ENCODE measurements at regions not wholly inside any gene's neighbourhood (a gene's known extent, or its start where the extent isn't known, plus 50 kb on each side); places are given as distances from the start of the nearest gene placed in this dataset.

GRCh38 chr5:81839034-81839433 lies 88.1 kb upstream of the SSBP2 start:
- TF ChIP-seq, protein P1, sequence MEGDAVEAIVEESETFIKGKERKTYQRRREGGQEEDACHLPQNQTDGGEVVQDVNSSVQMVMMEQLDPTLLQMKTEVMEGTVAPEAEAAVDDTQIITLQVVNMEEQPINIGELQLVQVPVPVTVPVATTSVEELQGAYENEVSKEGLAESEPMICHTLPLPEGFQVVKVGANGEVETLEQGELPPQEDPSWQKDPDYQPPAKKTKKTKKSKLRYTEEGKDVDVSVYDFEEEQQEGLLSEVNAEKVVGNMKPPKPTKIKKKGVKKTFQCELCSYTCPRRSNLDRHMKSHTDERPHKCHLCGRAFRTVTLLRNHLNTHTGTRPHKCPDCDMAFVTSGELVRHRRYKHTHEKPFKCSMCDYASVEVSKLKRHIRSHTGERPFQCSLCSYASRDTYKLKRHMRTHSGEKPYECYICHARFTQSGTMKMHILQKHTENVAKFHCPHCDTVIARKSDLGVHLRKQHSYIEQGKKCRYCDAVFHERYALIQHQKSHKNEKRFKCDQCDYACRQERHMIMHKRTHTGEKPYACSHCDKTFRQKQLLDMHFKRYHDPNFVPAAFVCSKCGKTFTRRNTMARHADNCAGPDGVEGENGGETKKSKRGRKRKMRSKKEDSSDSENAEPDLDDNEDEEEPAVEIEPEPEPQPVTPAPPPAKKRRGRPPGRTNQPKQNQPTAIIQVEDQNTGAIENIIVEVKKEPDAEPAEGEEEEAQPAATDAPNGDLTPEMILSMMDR (IDR thresholded peaks at IDR 0.05; ENCODE audit: control extremely low read depth, extremely low read depth, low read depth, missing control alignments): no peak
- POLR2A ChIA-PET: no interaction called here
- CTCF ChIA-PET: interaction anchor here (0.6 to 5.8 kb wide), 22 partner anchors 10 to 474 kb away, joined by 3 to 27 read pairs (median 4); no protein-coding TSS in a partner anchor
- no peak for DNase-seq (ENCODE audit: extremely low spot score)

GRCh38 chr5:81838307-81838906 lies 87.5 kb upstream of the SSBP2 start:
- DNase-seq (ENCODE audit: extremely low spot score): no peak
- CTCF ChIA-PET: interaction anchor here (0.6 to 5.8 kb wide), 27 partner anchors 7 to 474 kb away, joined by 3 to 27 read pairs (median 4); no protein-coding TSS in a partner anchor
- TF ChIP-seq, protein P1 (IDR thresholded peaks at IDR 0.05; ENCODE audit: control extremely low read depth, extremely low read depth, low read depth, missing control alignments): peak; percentile 57
- POLR2A ChIA-PET: no interaction called here

GRCh38 chr5:81837667-81838306 lies 86.9 kb upstream of the SSBP2 start:
- no peak for DNase-seq (ENCODE audit: extremely low spot score)
- POLR2A ChIA-PET: no interaction called here
- TF ChIP-seq, protein P1 (IDR thresholded peaks at IDR 0.05; ENCODE audit: control extremely low read depth, extremely low read depth, low read depth, missing control alignments): no peak
- CTCF ChIA-PET: interaction anchor here (0.8 to 5.8 kb wide), 21 partner anchors 8 to 473 kb away, joined by 3 to 27 read pairs (median 5); no protein-coding TSS in a partner anchor

DNA sequence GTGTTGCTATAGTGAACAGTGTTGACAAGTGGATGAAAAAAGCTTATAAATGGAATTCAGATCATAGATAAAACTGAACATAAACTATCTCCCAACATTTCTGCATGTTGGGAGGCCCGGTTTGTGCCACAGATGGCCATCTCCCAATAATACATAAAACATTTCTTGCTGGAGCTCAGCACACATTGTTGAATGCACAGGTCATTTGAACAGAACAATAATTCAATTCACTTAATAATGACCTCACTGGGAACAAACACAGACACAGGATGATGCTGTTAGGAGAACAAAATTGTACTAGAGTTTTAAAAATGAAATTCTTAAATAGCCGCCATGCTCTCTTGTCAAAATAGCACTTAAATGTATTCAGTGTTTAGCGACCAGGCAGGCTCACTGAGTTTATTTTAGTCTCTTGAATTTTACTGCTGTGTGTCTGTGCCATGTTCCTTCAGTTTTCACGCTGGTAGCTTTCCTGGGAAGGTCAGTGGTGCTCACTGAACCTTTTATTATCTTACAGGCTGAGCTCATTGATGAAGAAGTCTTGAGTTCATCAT lies 85.0 kb upstream of the SSBP2 start:
- POLR2A ChIA-PET: no interaction called here

GRCh38 chr5:81834021-81834660 lies 83.2 kb upstream of the SSBP2 start:
- ChIA-PET CTCF (interaction anchor here (1.4 to 4.5 kb wide), 2 partner anchors 11 to 23 kb away, joined by 3 to 19 read pairs; no protein-coding TSS in a partner anchor), POLR2A (no interaction called here)
- TF ChIP-seq, protein P1 (IDR thresholded peaks at IDR 0.05; ENCODE audit: control extremely low read depth, extremely low read depth, low read depth, missing control alignments): no peak
- DNase-seq (ENCODE audit: extremely low spot score): no peak

More for the DNA sequence above, 85.0 kb upstream of the SSBP2 start:
- DNase-seq (ENCODE audit: extremely low spot score): no peak
- CTCF ChIA-PET: interaction anchor here (1.2 to 5.8 kb wide), 5 partner anchors 7 to 56 kb away, joined by 3 to 27 read pairs (median 3); no protein-coding TSS in a partner anchor
- TF ChIP-seq, protein P1 (IDR thresholded peaks at IDR 0.05; ENCODE audit: control extremely low read depth, extremely low read depth, low read depth, missing control alignments): no peak

DNA sequence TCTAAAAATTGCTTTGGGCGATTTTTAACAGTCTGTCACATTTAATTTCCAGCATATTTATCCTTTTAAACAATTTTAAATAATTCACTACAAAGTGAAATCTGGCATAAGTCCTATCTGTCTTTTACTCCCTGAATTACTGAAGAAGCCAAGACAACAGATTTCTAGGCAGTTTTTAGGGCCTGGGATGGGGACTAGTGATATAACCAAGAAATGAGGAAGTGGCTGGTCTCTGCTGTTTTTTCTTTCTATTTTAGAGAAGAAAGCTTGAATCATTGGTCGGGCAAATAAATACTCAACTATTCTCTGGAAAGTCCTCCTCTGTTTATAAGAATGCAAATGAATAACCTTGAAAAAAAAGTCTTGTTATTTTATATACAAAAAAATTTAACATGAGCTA lies 79.7 kb upstream of the SSBP2 start:
- CTCF ChIA-PET: interaction anchor here (1.3 to 3.1 kb wide), 4 partner anchors 8 to 42 kb away, joined by 3 to 27 read pairs (median 5); no protein-coding TSS in a partner anchor
- no peak for DNase-seq (ENCODE audit: extremely low spot score)
- TF ChIP-seq, protein P1 (IDR thresholded peaks at IDR 0.05; ENCODE audit: control extremely low read depth, extremely low read depth, low read depth, missing control alignments): no peak
- POLR2A ChIA-PET: no interaction called here

All from GM10248 (cell line).